ENCODE measurements at regions not wholly inside any gene's neighbourhood (a gene's known extent, or its start where the extent isn't known, plus 50 kb on each side); places are given as distances from the start of the nearest gene placed in this dataset.

- TF ChIP-seq EED (IDR thresholded peaks at IDR 0.05; ENCODE audit: low read depth) (no peak), ZZZ3 (IDR thresholded peaks at IDR 0.05; ENCODE audit: control insufficient read depth, insufficient read length, low read depth) (no peak), SKIL (IDR thresholded peaks at IDR 0.05; ENCODE audit: low read depth, poor library complexity, severe bottlenecking) (peak; percentile 19), ETV6 (conservative IDR thresholded peaks at IDR 0.05 in 1 of 2, IDR thresholded peaks at IDR 0.05 in 1 of 2; ENCODE audit: borderline replicate concordance in 1 of 2, low read depth in 1 of 2) (no peak), GABPA (IDR thresholded peaks at IDR 0.05; ENCODE audit: low read depth) (0 out of 2 replicates have a peak, but pooled peaks have one; percentile 36), CHD4 (IDR thresholded peaks at IDR 0.05) (no peak), ELK1 (IDR thresholded peaks at IDR 0.05; ENCODE audit: low read depth, low read length) (peak; percentile 38; the same call in 1 of the 2 replicates), NR2C2 (IDR thresholded peaks at IDR 0.05; ENCODE audit: borderline replicate concordance, control insufficient read depth, insufficient read length, low read depth) (no peak), BMI1 (IDR thresholded peaks at IDR 0.05; ENCODE audit: borderline replicate concordance) (no peak), POLR2AphosphoS5 (IDR thresholded peaks at IDR 0.05; ENCODE audit: low read length) (no peak), NFXL1 (IDR thresholded peaks at IDR 0.05; ENCODE audit: borderline replicate concordance) (no peak), ZNF384 (IDR thresholded peaks at IDR 0.05; ENCODE audit: borderline replicate concordance, low read depth, low read length) (no peak), CEBPB (IDR thresholded peaks at IDR 0.05; ENCODE audit: borderline replicate concordance in 1 of 2, low read depth in 2 of 2, low read length in 2 of 2) (no peak), PML (IDR thresholded peaks at IDR 0.05; ENCODE audit: low read length) (no peak), MEF2A (IDR thresholded peaks at IDR 0.05; ENCODE audit: insufficient read depth, low read depth, low read length) (no peak), PAX8 (IDR thresholded peaks at IDR 0.05) (no peak), STAT1 (conservative IDR thresholded peaks at IDR 0.05) (no peak)
- TF ChIP-seq, protein P1, sequence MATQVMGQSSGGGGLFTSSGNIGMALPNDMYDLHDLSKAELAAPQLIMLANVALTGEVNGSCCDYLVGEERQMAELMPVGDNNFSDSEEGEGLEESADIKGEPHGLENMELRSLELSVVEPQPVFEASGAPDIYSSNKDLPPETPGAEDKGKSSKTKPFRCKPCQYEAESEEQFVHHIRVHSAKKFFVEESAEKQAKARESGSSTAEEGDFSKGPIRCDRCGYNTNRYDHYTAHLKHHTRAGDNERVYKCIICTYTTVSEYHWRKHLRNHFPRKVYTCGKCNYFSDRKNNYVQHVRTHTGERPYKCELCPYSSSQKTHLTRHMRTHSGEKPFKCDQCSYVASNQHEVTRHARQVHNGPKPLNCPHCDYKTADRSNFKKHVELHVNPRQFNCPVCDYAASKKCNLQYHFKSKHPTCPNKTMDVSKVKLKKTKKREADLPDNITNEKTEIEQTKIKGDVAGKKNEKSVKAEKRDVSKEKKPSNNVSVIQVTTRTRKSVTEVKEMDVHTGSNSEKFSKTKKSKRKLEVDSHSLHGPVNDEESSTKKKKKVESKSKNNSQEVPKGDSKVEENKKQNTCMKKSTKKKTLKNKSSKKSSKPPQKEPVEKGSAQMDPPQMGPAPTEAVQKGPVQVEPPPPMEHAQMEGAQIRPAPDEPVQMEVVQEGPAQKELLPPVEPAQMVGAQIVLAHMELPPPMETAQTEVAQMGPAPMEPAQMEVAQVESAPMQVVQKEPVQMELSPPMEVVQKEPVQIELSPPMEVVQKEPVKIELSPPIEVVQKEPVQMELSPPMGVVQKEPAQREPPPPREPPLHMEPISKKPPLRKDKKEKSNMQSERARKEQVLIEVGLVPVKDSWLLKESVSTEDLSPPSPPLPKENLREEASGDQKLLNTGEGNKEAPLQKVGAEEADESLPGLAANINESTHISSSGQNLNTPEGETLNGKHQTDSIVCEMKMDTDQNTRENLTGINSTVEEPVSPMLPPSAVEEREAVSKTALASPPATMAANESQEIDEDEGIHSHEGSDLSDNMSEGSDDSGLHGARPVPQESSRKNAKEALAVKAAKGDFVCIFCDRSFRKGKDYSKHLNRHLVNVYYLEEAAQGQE (IDR thresholded peaks at IDR 0.05; ENCODE audit: low read depth, low read length): no peak
- TF ChIP-seq, protein P2, sequence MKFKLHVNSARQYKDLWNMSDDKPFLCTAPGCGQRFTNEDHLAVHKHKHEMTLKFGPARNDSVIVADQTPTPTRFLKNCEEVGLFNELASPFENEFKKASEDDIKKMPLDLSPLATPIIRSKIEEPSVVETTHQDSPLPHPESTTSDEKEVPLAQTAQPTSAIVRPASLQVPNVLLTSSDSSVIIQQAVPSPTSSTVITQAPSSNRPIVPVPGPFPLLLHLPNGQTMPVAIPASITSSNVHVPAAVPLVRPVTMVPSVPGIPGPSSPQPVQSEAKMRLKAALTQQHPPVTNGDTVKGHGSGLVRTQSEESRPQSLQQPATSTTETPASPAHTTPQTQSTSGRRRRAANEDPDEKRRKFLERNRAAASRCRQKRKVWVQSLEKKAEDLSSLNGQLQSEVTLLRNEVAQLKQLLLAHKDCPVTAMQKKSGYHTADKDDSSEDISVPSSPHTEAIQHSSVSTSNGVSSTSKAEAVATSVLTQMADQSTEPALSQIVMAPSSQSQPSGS (IDR thresholded peaks at IDR 0.05; ENCODE audit: low read length): peak; percentile 64
- TF ChIP-seq, protein P3, sequence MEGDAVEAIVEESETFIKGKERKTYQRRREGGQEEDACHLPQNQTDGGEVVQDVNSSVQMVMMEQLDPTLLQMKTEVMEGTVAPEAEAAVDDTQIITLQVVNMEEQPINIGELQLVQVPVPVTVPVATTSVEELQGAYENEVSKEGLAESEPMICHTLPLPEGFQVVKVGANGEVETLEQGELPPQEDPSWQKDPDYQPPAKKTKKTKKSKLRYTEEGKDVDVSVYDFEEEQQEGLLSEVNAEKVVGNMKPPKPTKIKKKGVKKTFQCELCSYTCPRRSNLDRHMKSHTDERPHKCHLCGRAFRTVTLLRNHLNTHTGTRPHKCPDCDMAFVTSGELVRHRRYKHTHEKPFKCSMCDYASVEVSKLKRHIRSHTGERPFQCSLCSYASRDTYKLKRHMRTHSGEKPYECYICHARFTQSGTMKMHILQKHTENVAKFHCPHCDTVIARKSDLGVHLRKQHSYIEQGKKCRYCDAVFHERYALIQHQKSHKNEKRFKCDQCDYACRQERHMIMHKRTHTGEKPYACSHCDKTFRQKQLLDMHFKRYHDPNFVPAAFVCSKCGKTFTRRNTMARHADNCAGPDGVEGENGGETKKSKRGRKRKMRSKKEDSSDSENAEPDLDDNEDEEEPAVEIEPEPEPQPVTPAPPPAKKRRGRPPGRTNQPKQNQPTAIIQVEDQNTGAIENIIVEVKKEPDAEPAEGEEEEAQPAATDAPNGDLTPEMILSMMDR (IDR thresholded peaks at IDR 0.05 in 2 of 3, conservative IDR thresholded peaks at IDR 0.05 in 1 of 3; ENCODE audit: control insufficient read depth in 2 of 3, extremely low read depth in 1 of 3, insufficient read depth in 1 of 3, low read depth in 3 of 3, low read length in 3 of 3): no peak
Observed at GRCh38 chr1:63124666-63125191, 197.6 kb upstream of the FOXD3 start (continued).
